ENCODE measurements at regions not wholly inside any gene's neighbourhood (a gene's known extent, or its start where the extent isn't known, plus 50 kb on each side); places are given as distances from the start of the nearest gene placed in this dataset.

DNA sequence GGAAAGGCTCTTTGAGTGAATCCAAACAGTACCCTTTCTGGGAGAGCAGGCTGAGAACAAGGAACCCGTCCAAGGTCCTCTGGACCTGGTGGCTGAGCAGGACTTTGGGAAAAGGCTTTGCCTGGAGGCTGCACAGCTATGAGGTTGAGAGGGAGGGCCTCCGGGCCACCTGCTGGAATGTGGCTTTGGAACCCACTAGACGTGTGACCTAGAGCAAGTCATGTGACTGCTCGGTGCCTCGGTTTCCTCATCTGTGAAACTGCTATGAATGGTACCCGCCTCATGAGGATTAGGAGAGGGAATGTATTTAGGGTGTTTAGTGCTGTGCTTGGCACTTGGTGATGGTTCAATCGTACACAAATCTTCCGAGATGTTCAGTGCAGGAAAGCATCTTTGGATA lies 50.4 kb downstream of the HAPSTR1 start:
- H3K4me1 ChIP-seq (ENCODE audit: control insufficient read depth, insufficient read depth, low read length): no peaks in the 10 kb centered on the region
- POLR2A ChIA-PET: no interaction called here
- H3K36me3 ChIP-seq (ENCODE audit: control insufficient read depth in 2 of 2, insufficient read depth in 1 of 2, low read length in 2 of 2): no peaks in the 10 kb centered on the region; a peak in 1 of 3 replicates
- no peak for TF ChIP-seq ZNF155 (tag by site-specific recombination; IDR thresholded peaks at IDR 0.05)
- no peak for TF ChIP-seq ZNF610 (tag by site-specific recombination; IDR thresholded peaks at IDR 0.05; ENCODE audit: borderline replicate concordance)
- no peak for TF ChIP-seq IKZF3 (tag by site-specific recombination; IDR thresholded peaks at IDR 0.05)
- no peak for TF ChIP-seq ZNF629 (tag by site-specific recombination; IDR thresholded peaks at IDR 0.05)
- no peak for TF ChIP-seq ZNF302 (tag by site-specific recombination; IDR thresholded peaks at IDR 0.05; ENCODE audit: low read depth)
- no peak for TF ChIP-seq ZBTB48 (tag by site-specific recombination; IDR thresholded peaks at IDR 0.05)
- TF ChIP-seq ZNF366 (tag by site-specific recombination; conservative IDR thresholded peaks at IDR 0.05): no peak
- TF ChIP-seq EGR2 (tag by site-specific recombination; IDR thresholded peaks at IDR 0.05; ENCODE audit: low read depth): no peak
- no peak for TF ChIP-seq ZNF837 (tag by site-specific recombination; IDR thresholded peaks at IDR 0.05)
- TF ChIP-seq ZBTB8A (tag by site-specific recombination; IDR thresholded peaks at IDR 0.05): no peak
- TF ChIP-seq ZNF423 (tag by site-specific recombination; IDR thresholded peaks at IDR 0.05): no peak
- TF ChIP-seq ZNF140 (tag by site-specific recombination; IDR thresholded peaks at IDR 0.05): no peak
- TF ChIP-seq ZBTB21 (tag by site-specific recombination; IDR thresholded peaks at IDR 0.05): no peak
- TF ChIP-seq ZFP3 (tag by site-specific recombination; IDR thresholded peaks at IDR 0.05; ENCODE audit: low read depth): no peak
- TF ChIP-seq, protein P1, sequence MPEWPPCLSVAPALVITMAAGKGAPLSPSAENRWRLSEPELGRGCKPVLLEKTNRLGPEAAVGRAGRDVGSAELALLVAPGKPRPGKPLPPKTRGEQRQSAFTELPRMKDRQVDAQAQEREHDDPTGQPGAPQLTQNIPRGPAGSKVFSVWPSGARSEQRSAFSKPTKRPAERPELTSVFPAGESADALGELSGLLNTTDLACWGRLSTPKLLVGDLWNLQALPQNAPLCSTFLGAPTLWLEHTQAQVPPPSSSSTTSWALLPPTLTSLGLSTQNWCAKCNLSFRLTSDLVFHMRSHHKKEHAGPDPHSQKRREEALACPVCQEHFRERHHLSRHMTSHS (tag by site-specific recombination; IDR thresholded peaks at IDR 0.05): no peak
- TF ChIP-seq, protein P2, sequence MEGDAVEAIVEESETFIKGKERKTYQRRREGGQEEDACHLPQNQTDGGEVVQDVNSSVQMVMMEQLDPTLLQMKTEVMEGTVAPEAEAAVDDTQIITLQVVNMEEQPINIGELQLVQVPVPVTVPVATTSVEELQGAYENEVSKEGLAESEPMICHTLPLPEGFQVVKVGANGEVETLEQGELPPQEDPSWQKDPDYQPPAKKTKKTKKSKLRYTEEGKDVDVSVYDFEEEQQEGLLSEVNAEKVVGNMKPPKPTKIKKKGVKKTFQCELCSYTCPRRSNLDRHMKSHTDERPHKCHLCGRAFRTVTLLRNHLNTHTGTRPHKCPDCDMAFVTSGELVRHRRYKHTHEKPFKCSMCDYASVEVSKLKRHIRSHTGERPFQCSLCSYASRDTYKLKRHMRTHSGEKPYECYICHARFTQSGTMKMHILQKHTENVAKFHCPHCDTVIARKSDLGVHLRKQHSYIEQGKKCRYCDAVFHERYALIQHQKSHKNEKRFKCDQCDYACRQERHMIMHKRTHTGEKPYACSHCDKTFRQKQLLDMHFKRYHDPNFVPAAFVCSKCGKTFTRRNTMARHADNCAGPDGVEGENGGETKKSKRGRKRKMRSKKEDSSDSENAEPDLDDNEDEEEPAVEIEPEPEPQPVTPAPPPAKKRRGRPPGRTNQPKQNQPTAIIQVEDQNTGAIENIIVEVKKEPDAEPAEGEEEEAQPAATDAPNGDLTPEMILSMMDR (tag by site-specific recombination; IDR thresholded peaks at IDR 0.05): no peak
- H3K27ac ChIP-seq (ENCODE audit: extremely low read depth, low read depth, low read length): no peak overlapping the region
- no peak overlapping the region for H3K4me3 ChIP-seq (ENCODE audit: low read depth, low read length)
- CTCF ChIA-PET: interaction anchor here (0.6 kb wide), 1 partner anchor 117 kb away, joined by 3 read pairs; no protein-coding TSS in a partner anchor
- no peaks in the 10 kb centered on the region for H3K9me3 ChIP-seq (ENCODE audit: control insufficient read depth, insufficient read depth, low read depth, low read length)

DNA sequence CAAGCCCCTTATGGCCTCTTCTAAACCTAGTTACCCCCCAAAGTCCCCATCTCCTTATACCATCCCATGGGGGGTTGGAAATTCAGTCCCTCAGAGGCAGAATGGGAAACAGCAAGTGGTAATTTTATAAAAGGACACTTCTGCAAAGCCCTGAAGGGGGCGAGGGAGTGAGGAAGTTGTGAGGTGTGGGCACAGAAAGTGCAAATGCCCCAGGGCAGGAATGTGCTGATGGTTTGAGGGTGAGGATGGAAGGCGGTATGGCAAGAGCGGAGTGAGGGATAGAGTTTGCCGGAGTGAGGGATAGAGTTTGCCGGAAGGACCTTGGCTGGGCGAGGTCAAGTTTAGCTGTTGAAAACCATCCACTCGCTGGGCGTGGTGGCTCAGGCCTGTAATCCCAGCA lies 52.7 kb downstream of the HAPSTR1 start:
- ChIA-PET POLR2A (no interaction called here), CTCF (interaction anchor here (2.6 kb wide), 1 partner anchor 9 kb away, joined by 8 read pairs; no protein-coding TSS in a partner anchor)
- Histone ChIP-seq H3K9me3 (ENCODE audit: control insufficient read depth, insufficient read depth, low read depth, low read length) (no peaks in the 10 kb centered on the region), H3K36me3 (ENCODE audit: control insufficient read depth in 2 of 2, insufficient read depth in 1 of 2, low read length in 2 of 2) (no peaks in the 10 kb centered on the region; a peak in 1 of 3 replicates), H3K4me1 (ENCODE audit: control insufficient read depth, insufficient read depth, low read length) (no peaks in the 10 kb centered on the region), H3K4me3 (ENCODE audit: low read depth, low read length) (no peak overlapping the region), H3K27ac (ENCODE audit: extremely low read depth, low read depth, low read length) (no peak overlapping the region)
- no peak for TF ChIP-seq ZNF768 (tag by site-specific recombination; IDR thresholded peaks at IDR 0.05)
- 0 out of 2 replicates have a peak, but pooled peaks have one; percentile 9 for TF ChIP-seq KLF1 (tag by site-specific recombination; IDR thresholded peaks at IDR 0.05)

- no peaks in the 10 kb centered on the region for H3K9me3 ChIP-seq (ENCODE audit: control insufficient read depth, insufficient read depth, low read depth, low read length)
- no peak overlapping the region for H3K4me3 ChIP-seq (ENCODE audit: low read depth, low read length)
- H3K36me3 ChIP-seq (ENCODE audit: control insufficient read depth in 2 of 2, insufficient read depth in 1 of 2, low read length in 2 of 2): no peaks in the 10 kb centered on the region
- H3K4me1 ChIP-seq (ENCODE audit: control insufficient read depth, insufficient read depth, low read length): no peaks in the 10 kb centered on the region
- ChIA-PET CTCF (interaction anchor here (1.3 to 2.6 kb wide), 2 partner anchors 9 to 14 kb away, joined by 4 to 15 read pairs; no protein-coding TSS in a partner anchor), POLR2A (no interaction called here)
- no peak overlapping the region for H3K27ac ChIP-seq (ENCODE audit: extremely low read depth, low read depth, low read length)
- TF ChIP-seq ZNF350 (tag by site-specific recombination; IDR thresholded peaks at IDR 0.05): no peak
- TF ChIP-seq, protein P3, sequence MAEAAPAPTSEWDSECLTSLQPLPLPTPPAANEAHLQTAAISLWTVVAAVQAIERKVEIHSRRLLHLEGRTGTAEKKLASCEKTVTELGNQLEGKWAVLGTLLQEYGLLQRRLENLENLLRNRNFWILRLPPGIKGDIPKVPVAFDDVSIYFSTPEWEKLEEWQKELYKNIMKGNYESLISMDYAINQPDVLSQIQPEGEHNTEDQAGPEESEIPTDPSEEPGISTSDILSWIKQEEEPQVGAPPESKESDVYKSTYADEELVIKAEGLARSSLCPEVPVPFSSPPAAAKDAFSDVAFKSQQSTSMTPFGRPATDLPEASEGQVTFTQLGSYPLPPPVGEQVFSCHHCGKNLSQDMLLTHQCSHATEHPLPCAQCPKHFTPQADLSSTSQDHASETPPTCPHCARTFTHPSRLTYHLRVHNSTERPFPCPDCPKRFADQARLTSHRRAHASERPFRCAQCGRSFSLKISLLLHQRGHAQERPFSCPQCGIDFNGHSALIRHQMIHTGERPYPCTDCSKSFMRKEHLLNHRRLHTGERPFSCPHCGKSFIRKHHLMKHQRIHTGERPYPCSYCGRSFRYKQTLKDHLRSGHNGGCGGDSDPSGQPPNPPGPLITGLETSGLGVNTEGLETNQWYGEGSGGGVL (tag by site-specific recombination; IDR thresholded peaks at IDR 0.05): no peak
- no peak for TF ChIP-seq ZNF175 (tag by site-specific recombination; IDR thresholded peaks at IDR 0.05)
- no peak for TF ChIP-seq ZNF660 (tag by site-specific recombination; IDR thresholded peaks at IDR 0.05)
- no peak for TF ChIP-seq ZNF626 (tag by site-specific recombination; IDR thresholded peaks at IDR 0.05)
- no peak for TF ChIP-seq ZNF155 (tag by site-specific recombination; IDR thresholded peaks at IDR 0.05)
- TF ChIP-seq REST (tag by site-specific recombination; IDR thresholded peaks at IDR 0.05): no peak
Observed at GRCh38 chr16:9148374-9149015, 57.1 kb downstream of the HAPSTR1 start.
